ENCODE measurements at regions not wholly inside any gene's neighbourhood (a gene's known extent, or its start where the extent isn't known, plus 50 kb on each side); places are given as distances from the start of the nearest gene placed in this dataset.
"Not testable (repeated sequence)": the region's sequence is repeated elsewhere in the genome, so short reads cannot be mapped to it uniquely, and the experiment has no call there.

DNA sequence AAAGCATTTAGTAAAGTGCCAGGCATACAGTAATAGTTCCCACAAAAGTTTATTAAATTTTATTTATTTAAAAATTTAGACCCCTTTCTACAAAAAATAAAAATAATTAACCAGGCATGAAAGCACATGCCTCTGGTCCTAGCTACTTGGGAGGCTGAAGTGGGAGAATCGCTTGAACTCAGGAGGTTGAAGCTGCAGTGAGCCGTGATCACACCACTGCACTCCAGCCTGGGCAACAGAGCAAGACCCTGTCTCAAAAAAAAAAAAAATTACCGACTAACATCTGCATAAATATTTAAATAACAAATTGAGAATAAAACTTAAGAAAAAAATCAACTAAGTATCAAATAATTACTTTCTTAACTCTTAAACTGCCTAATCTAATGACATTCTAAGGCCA lies 64.3 kb upstream of the TRIM24 start:
- TF ChIP-seq, protein P1, sequence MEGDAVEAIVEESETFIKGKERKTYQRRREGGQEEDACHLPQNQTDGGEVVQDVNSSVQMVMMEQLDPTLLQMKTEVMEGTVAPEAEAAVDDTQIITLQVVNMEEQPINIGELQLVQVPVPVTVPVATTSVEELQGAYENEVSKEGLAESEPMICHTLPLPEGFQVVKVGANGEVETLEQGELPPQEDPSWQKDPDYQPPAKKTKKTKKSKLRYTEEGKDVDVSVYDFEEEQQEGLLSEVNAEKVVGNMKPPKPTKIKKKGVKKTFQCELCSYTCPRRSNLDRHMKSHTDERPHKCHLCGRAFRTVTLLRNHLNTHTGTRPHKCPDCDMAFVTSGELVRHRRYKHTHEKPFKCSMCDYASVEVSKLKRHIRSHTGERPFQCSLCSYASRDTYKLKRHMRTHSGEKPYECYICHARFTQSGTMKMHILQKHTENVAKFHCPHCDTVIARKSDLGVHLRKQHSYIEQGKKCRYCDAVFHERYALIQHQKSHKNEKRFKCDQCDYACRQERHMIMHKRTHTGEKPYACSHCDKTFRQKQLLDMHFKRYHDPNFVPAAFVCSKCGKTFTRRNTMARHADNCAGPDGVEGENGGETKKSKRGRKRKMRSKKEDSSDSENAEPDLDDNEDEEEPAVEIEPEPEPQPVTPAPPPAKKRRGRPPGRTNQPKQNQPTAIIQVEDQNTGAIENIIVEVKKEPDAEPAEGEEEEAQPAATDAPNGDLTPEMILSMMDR (IDR thresholded peaks at IDR 0.05; ENCODE audit: control insufficient read depth, extremely low read depth, insufficient read depth): no peak
- H3K4me3 ChIP-seq (ENCODE audit: low read depth, low read length): no peak overlapping the region
- DNase-seq (ENCODE audit: low read depth): no peak

DNA sequence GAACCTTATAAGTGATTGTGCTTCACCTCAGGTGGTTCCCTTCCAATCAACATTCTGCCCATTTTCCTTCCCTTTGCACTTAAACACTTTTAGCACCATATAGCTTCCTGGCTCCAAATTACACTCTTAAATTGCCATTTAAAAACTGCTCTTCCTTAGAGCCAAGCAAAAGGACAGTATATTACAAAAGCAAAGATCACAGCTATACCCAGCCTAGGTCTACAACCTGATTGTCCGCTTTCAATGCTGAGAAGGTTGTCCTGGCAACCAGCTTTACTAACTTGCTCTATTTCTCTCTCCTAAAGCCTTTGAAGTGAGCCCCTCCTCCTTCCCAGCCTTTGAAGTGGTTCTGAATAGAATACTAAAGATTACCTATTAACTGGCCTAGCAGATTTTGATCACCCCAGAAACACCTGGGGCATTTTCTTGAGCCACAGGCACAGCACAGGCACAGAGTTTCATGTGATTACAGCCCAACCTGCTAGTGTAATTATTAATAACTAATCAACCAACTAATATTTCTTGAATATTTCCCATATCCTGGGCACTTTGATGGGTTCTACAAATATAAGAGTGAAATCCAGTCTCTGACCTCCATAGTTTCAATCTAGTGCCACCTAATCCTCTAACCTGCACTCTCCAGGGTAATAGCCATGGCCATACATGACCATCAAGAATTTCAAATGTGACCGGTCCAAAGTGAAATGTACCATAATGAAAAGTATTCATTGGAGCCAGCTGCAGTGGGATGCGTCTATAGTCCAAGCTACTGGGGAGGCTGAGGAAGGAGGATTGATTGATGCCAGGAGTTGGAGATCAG lies 63.6 kb upstream of the TRIM24 start:
- TF ChIP-seq, protein P1 (IDR thresholded peaks at IDR 0.05; ENCODE audit: control insufficient read depth, extremely low read depth, insufficient read depth): no peak
- H3K4me3 ChIP-seq (ENCODE audit: low read depth, low read length): no peak overlapping the region
- DNase-seq (ENCODE audit: low read depth): peak; percentile 8

DNA sequence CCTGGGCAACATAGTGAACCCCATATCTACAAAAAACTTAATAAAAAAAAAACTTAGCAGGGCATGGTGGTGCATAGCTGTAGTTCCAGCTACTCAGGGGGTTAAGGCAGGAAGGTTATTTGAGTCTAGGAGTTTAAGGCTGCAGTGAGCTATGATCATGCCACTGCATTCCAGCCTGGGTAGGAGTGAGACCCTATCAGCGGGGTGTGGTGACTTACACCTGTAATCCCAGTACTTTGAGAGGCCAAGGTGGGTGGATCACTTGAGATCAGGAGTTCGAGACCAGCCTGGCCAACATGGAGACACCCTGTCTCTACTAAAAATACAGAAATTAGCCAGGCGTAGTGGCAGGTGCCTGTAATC lies 63.0 kb upstream of the TRIM24 start:
- not testable (repeated sequence) for DNase-seq (ENCODE audit: low read depth); H3K4me3 ChIP-seq (ENCODE audit: low read depth, low read length)

DNA sequence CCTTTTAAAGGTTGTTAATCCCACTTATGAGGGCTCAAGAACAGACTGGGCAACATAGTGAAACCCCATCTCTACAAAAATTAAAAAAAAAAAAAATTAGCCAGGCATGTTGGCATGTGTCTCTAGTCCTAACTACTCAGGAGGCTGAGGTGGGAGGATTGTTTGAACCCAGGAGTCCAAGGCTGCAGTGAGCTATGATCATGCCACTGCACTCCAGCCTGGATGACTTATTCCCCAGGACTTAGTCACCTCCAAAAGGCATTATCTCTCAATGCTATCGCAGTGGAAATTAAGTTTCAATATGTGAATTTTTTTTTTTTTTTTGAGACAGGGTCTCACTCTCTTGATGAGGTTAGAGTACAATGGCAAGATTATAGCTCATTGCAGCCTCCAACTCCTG lies 61.2 kb upstream of the TRIM24 start:
- no peak overlapping the region for H3K4me3 ChIP-seq (ENCODE audit: low read depth, low read length)
- no peak for DNase-seq (ENCODE audit: low read depth)
- TF ChIP-seq, protein P1 (IDR thresholded peaks at IDR 0.05; ENCODE audit: control insufficient read depth, extremely low read depth, insufficient read depth): no peak

DNA sequence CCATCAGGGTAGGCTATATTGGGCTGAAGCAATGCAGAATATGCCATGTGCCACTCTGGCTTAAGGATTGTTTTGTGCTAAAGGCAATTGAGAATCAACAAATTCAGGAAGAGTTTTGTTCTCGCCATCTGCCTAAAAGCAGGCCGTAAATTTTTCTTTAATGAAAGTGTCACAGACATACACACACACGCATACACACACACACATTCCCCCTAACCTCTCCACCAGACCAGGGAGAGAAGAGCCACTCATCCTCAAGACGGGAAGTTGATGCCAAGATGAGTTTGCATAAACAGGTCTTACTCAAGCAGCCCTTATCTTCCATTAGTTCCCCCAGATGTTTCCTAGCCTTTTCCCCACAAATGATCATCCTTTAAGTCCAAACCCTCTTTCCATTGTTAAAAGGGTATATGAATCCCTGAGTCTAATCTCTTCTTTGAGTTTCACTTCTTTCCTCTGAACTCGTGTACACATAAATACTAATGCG lies 59.6 kb upstream of the TRIM24 start:
- TF ChIP-seq, protein P1 (IDR thresholded peaks at IDR 0.05; ENCODE audit: control insufficient read depth, extremely low read depth, insufficient read depth): no peak
- no peak overlapping the region for H3K4me3 ChIP-seq (ENCODE audit: low read depth, low read length)
- DNase-seq (ENCODE audit: low read depth): no peak

DNA sequence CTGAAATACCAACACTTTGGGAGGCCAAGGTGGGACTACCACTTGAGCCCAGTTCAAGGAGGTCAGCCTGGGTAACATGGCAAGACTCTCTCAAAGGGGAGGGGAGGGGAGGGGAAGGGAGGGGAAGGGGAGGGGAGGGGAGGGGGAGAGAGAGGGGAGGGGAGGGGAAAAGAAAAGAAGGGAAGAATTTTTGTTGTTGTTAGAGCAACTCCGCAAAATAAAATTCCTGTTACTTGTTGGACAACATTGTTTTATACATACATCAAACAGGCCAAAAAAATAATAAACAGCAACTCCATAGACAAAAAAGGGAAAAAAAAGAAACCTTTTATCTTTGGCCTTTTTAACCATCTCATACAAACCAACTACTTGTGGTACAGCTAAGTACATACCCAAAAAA lies 57.3 kb upstream of the TRIM24 start:
- DNase-seq (ENCODE audit: low read depth): no peak

DNA sequence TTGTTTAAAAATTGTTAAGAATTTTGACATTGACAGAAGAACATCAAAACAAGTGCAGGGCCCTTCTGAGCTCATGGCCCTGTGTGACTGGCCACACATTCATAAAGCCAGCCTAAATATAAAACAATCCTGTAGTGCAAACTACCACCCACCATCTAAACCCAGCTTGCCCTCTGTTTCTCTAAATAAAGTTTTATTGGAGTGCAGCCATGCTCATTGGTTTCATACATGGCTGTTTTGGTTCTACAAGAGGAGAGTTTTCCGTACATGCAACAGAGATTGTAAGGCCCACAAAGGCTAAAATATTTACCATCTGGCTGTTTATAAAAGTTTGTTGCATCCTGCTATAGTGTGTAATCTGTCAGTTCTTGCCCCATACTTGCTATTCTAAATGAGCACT lies 54.6 kb upstream of the TRIM24 start:
- no peak overlapping the region for H3K4me3 ChIP-seq (ENCODE audit: low read depth, low read length)
- TF ChIP-seq, protein P1 (IDR thresholded peaks at IDR 0.05; ENCODE audit: control insufficient read depth, extremely low read depth, insufficient read depth): no peak
- DNase-seq (ENCODE audit: low read depth): no peak

More for the DNA sequence above, 57.3 kb upstream of the TRIM24 start:
- TF ChIP-seq, protein P1 (IDR thresholded peaks at IDR 0.05; ENCODE audit: control insufficient read depth, extremely low read depth, insufficient read depth): no peak
- H3K4me3 ChIP-seq (ENCODE audit: low read depth, low read length): no peak overlapping the region

All from LNCaP clone FGC (cell line).